Liver (tissue), 8 donors: ENCODE measurements at regions not wholly inside any gene's neighbourhood (a gene's known extent, or its start where the extent isn't known, plus 50 kb on each side); places are given as distances from the start of the nearest gene placed in this dataset. TPM values are rescaled to one million over a fixed set of nuclear protein-coding genes. Genes with fewer than 3 reads are reported as not detected.

ENCODE experiments used
- DNase-seq: peaks from one replicate; pipeline ENCODE4 v3.0.0-alpha.2; 2017; ENCODE audit warnings: low spot score
- H3K27ac ChIP-seq, 2 donors: one replicate each; pipeline ENCODE4 v1.7.0; 2013; ENCODE audit warnings: inconsistent platforms in 2 of 2, low read length in 2 of 2, control low read depth in 1 of 2, low read depth in 1 of 2, mild to moderate bottlenecking in 1 of 2
- H3K27me3 ChIP-seq, 4 donors: one replicate each; pipeline versions ENCODE4 v1.6.1 to v1.7.0; 2013; ENCODE audit warnings: low read length in 3 of 4, inconsistent platforms in 1 of 4, mild to moderate bottlenecking in 1 of 4, moderate library complexity in 1 of 4; ENCODE audit not compliant: control insufficient read depth in 4 of 4, insufficient read depth in 4 of 4
- H3K36me3 ChIP-seq, 4 donors: one replicate each; pipeline versions ENCODE4 v1.6.1 to v1.7.0; 2013; ENCODE audit warnings: low read length in 3 of 4, mild to moderate bottlenecking in 3 of 4, low read depth in 1 of 4, moderate library complexity in 1 of 4; ENCODE audit not compliant: control insufficient read depth in 4 of 4, insufficient read depth in 3 of 4
- H3K4me1 ChIP-seq, 4 donors: one replicate each; pipeline versions ENCODE4 v1.6.1 to v1.7.0; 2013; ENCODE audit warnings: low read length in 3 of 4, mild to moderate bottlenecking in 3 of 4, moderate library complexity in 1 of 4; ENCODE audit not compliant: control insufficient read depth in 4 of 4, insufficient read depth in 4 of 4
- H3K4me3 ChIP-seq, 3 donors: one replicate each; pipeline versions ENCODE4 v1.6.1 to v1.7.0; 2013; ENCODE audit warnings: low read length in 3 of 3, control low read depth in 1 of 3, low read depth in 1 of 3, mild to moderate bottlenecking in 1 of 3
- H3K9ac ChIP-seq, 2 donors: one replicate each; pipeline ENCODE4 v1.7.0; 2013; ENCODE audit warnings: low read length in 2 of 2, mild to moderate bottlenecking in 2 of 2, moderate library complexity in 2 of 2, control low read depth in 1 of 2, low read depth in 1 of 2
- H3K9me3 ChIP-seq, 4 donors: one replicate each; pipeline versions ENCODE4 v1.6.1 to v1.7.0; 2013; ENCODE audit warnings: low read length in 3 of 4; ENCODE audit not compliant: control insufficient read depth in 4 of 4
- EGR1 ChIP-seq, 2 donors: IDR thresholded peaks; 2 replicates each; pipeline ENCODE4 v1.6.1; 2016 to 2018; ENCODE audit warnings: antibody characterized with exemption in 2 of 2, low read depth in 2 of 2
- HNF4A ChIP-seq, 2 donors: conservative IDR thresholded peaks; 2 replicates each; pipeline ENCODE4 v1.6.1; 2016; ENCODE audit warnings: antibody characterized with exemption in 2 of 2, mild to moderate bottlenecking in 2 of 2
- HNF4G ChIP-seq: IDR thresholded peaks from 2 replicates; pipeline ENCODE4 v1.6.1; 2016; ENCODE audit warnings: antibody characterized with exemption
- JUND ChIP-seq, 2 donors: IDR thresholded peaks; 2 replicates each; pipeline ENCODE4 v1.6.1; 2016; ENCODE audit warnings: antibody characterized with exemption in 2 of 2
- RXRA ChIP-seq, 2 donors: IDR thresholded peaks; 2 replicates each; pipeline ENCODE4 v1.6.1; 2017 to 2018; ENCODE audit warnings: antibody characterized with exemption in 2 of 2, mild to moderate bottlenecking in 1 of 2
- SP1 ChIP-seq: IDR thresholded peaks from 2 replicates; pipeline ENCODE4 v1.6.1; 2018; ENCODE audit warnings: antibody characterized with exemption, mild to moderate bottlenecking
- YY1 ChIP-seq: IDR thresholded peaks from 2 replicates; pipeline ENCODE4 v1.6.1; 2016; ENCODE audit warnings: antibody characterized with exemption, mild to moderate bottlenecking
- WGBS: extraction: QIAGEN DNeasy Blood & Tissue Kit; methylation state at CpG from one replicate; pipeline ENCODE4 v1.1.7; 2013; 5-methylcytosine and 5-hydroxymethylcytosine counted together
- small RNA-seq: library from RNA; depleted of rRNA; stranded (forward); fragments of <200 nt; gene quantifications from one replicate; pipeline ENCODE3, GENCODE V24; 2014
- TF ChIP-seq, protein P1 (sequence below): IDR thresholded peaks from 2 replicates; pipeline ENCODE4 v1.6.1; 2016; ENCODE audit warnings: antibody characterized with exemption
- donor health status: healthy.
- donor health status: healthy.
- donor health status: healthy.
- donor health status: healthy.

- Histone ChIP-seq H3K9me3 (peaks cover 0 to 11% (median 0%) of the 10 kb centered on the region in 4 donors), H3K9ac (no peak overlapping the region), H3K4me1 (no peaks in the 10 kb centered on the region), H3K4me3 (no peak overlapping the region), H3K27me3 (peaks cover 0 to 7% (median under 1%) of the 10 kb centered on the region in 4 donors), H3K27ac (no peak overlapping the region), H3K36me3 (no peaks in the 10 kb centered on the region)
- TF ChIP-seq SP1 = no peak
- no peak for TF ChIP-seq EGR1 (IDR thresholded peaks at IDR 0.05; ENCODE audit: low read depth in 2 of 2)
- no peak for TF ChIP-seq RXRA (IDR thresholded peaks at IDR 0.05)
- no peak for TF ChIP-seq YY1
- TF ChIP-seq HNF4A (conservative IDR thresholded peaks at IDR 0.05) = no peak
- no peak for TF ChIP-seq JUND (IDR thresholded peaks at IDR 0.05)
- no peak for TF ChIP-seq HNF4G
- TF ChIP-seq, protein P1, sequence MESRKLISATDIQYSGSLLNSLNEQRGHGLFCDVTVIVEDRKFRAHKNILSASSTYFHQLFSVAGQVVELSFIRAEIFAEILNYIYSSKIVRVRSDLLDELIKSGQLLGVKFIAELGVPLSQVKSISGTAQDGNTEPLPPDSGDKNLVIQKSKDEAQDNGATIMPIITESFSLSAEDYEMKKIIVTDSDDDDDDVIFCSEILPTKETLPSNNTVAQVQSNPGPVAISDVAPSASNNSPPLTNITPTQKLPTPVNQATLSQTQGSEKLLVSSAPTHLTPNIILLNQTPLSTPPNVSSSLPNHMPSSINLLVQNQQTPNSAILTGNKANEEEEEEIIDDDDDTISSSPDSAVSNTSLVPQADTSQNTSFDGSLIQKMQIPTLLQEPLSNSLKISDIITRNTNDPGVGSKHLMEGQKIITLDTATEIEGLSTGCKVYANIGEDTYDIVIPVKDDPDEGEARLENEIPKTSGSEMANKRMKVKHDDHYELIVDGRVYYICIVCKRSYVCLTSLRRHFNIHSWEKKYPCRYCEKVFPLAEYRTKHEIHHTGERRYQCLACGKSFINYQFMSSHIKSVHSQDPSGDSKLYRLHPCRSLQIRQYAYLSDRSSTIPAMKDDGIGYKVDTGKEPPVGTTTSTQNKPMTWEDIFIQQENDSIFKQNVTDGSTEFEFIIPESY = no peak
- no peak for DNase-seq
- WGBS = 77% methylated on average over 13 of the region's 13 CpGs
These were observed 51.1 kb upstream of the FOXF1 start for GRCh38 chr16:86459266-86459665.

Small RNA genes lying in the stretch of these regions (small RNA-seq; reads per million reads assigned to genes)
- gene RF00019 = not detected
